ENCODE measurements at regions not wholly inside any gene's neighbourhood (a gene's known extent, or its start where the extent isn't known, plus 50 kb on each side); places are given as distances from the start of the nearest gene placed in this dataset.

DNA sequence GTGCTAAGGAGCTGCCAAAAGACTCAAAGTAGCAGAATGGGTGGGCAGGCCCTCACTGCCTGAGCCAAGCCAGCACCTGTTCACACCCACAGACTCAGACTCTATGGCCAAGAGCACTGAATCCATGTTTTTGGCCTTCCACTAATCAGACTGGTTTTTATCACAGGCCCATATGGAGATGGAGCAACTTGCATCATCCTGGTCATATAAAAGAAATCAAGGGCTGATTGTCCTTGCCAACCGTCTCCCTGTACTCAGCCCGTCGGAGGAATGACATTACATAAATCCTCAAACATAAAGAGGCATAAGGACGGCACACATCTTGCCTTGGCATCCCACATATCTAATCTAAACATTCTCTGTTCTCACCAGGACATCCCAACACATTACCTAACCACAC is 66.7 kb downstream of the MARCHF4 start:
- TF ChIP-seq, protein P1, sequence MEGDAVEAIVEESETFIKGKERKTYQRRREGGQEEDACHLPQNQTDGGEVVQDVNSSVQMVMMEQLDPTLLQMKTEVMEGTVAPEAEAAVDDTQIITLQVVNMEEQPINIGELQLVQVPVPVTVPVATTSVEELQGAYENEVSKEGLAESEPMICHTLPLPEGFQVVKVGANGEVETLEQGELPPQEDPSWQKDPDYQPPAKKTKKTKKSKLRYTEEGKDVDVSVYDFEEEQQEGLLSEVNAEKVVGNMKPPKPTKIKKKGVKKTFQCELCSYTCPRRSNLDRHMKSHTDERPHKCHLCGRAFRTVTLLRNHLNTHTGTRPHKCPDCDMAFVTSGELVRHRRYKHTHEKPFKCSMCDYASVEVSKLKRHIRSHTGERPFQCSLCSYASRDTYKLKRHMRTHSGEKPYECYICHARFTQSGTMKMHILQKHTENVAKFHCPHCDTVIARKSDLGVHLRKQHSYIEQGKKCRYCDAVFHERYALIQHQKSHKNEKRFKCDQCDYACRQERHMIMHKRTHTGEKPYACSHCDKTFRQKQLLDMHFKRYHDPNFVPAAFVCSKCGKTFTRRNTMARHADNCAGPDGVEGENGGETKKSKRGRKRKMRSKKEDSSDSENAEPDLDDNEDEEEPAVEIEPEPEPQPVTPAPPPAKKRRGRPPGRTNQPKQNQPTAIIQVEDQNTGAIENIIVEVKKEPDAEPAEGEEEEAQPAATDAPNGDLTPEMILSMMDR (IDR thresholded peaks at IDR 0.05; ENCODE audit: insufficient read depth, low read length), result no peak
- TF ChIP-seq POLR2AphosphoS5 (IDR thresholded peaks at IDR 0.05; ENCODE audit: low read depth) (no peak), GABPA (IDR thresholded peaks at IDR 0.05; ENCODE audit: low read depth) (no peak), SPI1 (IDR thresholded peaks at IDR 0.05; ENCODE audit: borderline replicate concordance, low read depth) (no peak)
- TF ChIP-seq, protein P2, sequence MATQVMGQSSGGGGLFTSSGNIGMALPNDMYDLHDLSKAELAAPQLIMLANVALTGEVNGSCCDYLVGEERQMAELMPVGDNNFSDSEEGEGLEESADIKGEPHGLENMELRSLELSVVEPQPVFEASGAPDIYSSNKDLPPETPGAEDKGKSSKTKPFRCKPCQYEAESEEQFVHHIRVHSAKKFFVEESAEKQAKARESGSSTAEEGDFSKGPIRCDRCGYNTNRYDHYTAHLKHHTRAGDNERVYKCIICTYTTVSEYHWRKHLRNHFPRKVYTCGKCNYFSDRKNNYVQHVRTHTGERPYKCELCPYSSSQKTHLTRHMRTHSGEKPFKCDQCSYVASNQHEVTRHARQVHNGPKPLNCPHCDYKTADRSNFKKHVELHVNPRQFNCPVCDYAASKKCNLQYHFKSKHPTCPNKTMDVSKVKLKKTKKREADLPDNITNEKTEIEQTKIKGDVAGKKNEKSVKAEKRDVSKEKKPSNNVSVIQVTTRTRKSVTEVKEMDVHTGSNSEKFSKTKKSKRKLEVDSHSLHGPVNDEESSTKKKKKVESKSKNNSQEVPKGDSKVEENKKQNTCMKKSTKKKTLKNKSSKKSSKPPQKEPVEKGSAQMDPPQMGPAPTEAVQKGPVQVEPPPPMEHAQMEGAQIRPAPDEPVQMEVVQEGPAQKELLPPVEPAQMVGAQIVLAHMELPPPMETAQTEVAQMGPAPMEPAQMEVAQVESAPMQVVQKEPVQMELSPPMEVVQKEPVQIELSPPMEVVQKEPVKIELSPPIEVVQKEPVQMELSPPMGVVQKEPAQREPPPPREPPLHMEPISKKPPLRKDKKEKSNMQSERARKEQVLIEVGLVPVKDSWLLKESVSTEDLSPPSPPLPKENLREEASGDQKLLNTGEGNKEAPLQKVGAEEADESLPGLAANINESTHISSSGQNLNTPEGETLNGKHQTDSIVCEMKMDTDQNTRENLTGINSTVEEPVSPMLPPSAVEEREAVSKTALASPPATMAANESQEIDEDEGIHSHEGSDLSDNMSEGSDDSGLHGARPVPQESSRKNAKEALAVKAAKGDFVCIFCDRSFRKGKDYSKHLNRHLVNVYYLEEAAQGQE (IDR thresholded peaks at IDR 0.05; ENCODE audit: insufficient replicate concordance, low read depth), result no peak

All from HL-60 (cell line).